SK-N-SH treated with all-trans-retinoic acid at 6 μM for 48 hours (cell line): ENCODE measurements at regions not wholly inside any gene's neighbourhood (a gene's known extent, or its start where the extent isn't known, plus 50 kb on each side); places are given as distances from the start of the nearest gene placed in this dataset.

Experiments used
- ATAC-seq: fragments of 200-7000 bp; cut with Tn5 transposase; 3 replicates; pipeline ENCODE4 v1.9.1; 2020; ENCODE audit warnings: mild to moderate bottlenecking, moderate library complexity
- ARNTL ChIP-seq: fragments of 450-650 bp; formaldehyde crosslinking; IDR thresholded peaks from 2 replicates; pipeline ENCODE4 v1.5.0; 2020; ENCODE audit warnings: low read depth, mild to moderate bottlenecking, moderate library complexity, borderline replicate concordance
- CSDC2 ChIP-seq: fragments of 250-450 bp; sonication (Bioruptor Pico); IDR thresholded peaks from 2 replicates; pipeline ENCODE4 v1.5.0; 2020; ENCODE audit warnings: mild to moderate bottlenecking, moderate library complexity
- ESRRG ChIP-seq: fragments of 250-450 bp; sonication (Bioruptor Pico); IDR thresholded peaks from 2 replicates; pipeline ENCODE4 v1.6.1; 2021; ENCODE audit warnings: mild to moderate bottlenecking
- GLIS3 ChIP-seq: fragments of 250-450 bp; sonication (Bioruptor Pico); IDR thresholded peaks from 2 replicates; pipeline ENCODE4 v1.5.0; 2020; ENCODE audit warnings: mild to moderate bottlenecking, moderate library complexity
- ISL1 ChIP-seq: fragments of 250-450 bp; sonication (Bioruptor Pico); IDR thresholded peaks from 2 replicates; pipeline ENCODE4 v2.1.2; 2022; ENCODE audit warnings: mild to moderate bottlenecking, moderate library complexity
- OSR1 ChIP-seq: fragments of 250-450 bp; sonication (Bioruptor Pico); IDR thresholded peaks from 2 replicates; pipeline ENCODE4 v1.8.0; 2022; ENCODE audit warnings: moderate library complexity, mild to moderate bottlenecking, inconsistent platforms
- PPARA ChIP-seq: fragments of 250-450 bp; sonication (Bioruptor Pico); IDR thresholded peaks from 2 replicates; pipeline ENCODE4 v1.5.0; 2020; ENCODE audit warnings: mild to moderate bottlenecking, borderline replicate concordance
- RARB ChIP-seq: fragments of 250-450 bp; sonication (Bioruptor Pico); IDR thresholded peaks from 2 replicates; pipeline ENCODE4 v1.8.0; 2021; ENCODE audit warnings: mild to moderate bottlenecking, moderate library complexity
- SNAI2 ChIP-seq: fragments of 250-450 bp; sonication (Bioruptor Pico); IDR thresholded peaks from 2 replicates; pipeline ENCODE4 v1.5.0; 2020; ENCODE audit warnings: mild to moderate bottlenecking, moderate library complexity
- TCF4 ChIP-seq: fragments of 250-450 bp; sonication (Bioruptor Pico); IDR thresholded peaks from 2 replicates; pipeline ENCODE4 v1.8.0; 2021; ENCODE audit warnings: mild to moderate bottlenecking, moderate library complexity, borderline replicate concordance
- ZC3H10 ChIP-seq: fragments of 250-450 bp; sonication (Bioruptor Pico); IDR thresholded peaks from 2 replicates; pipeline ENCODE4 v1.5.1; 2021; ENCODE audit warnings: mild to moderate bottlenecking, moderate library complexity
- ZFP3 ChIP-seq: fragments of 250-450 bp; sonication (Bioruptor Pico); IDR thresholded peaks from 2 replicates; pipeline ENCODE4 v1.5.0; 2020; ENCODE audit warnings: mild to moderate bottlenecking, moderate library complexity
- ZNF565 ChIP-seq: fragments of 450-650 bp; formaldehyde crosslinking; conservative IDR thresholded peaks from 2 replicates; pipeline ENCODE4 v1.5.0; 2020; ENCODE audit warnings: low read depth, mild to moderate bottlenecking, moderate library complexity
- ZNF70 ChIP-seq: fragments of 450-650 bp; formaldehyde crosslinking; IDR thresholded peaks from 2 replicates; pipeline ENCODE4 v1.5.0; 2020; ENCODE audit warnings: mild to moderate bottlenecking, moderate library complexity
- ZNF8 ChIP-seq: fragments of 450-650 bp; formaldehyde crosslinking; IDR thresholded peaks from 2 replicates; pipeline ENCODE4 v1.5.0; 2020; ENCODE audit warnings: mild to moderate bottlenecking, moderate library complexity
- TF ChIP-seq, protein P1 (sequence below): fragments of 250-450 bp; sonication (Bioruptor Pico); IDR thresholded peaks from 2 replicates; pipeline ENCODE4 v1.8.0; 2020; ENCODE audit warnings: mild to moderate bottlenecking, moderate library complexity, borderline replicate concordance
- TF ChIP-seq, protein P2 (sequence below): fragments of 250-450 bp; sonication (Bioruptor Pico); IDR thresholded peaks from 2 replicates; pipeline ENCODE4 v1.5.1; 2020; ENCODE audit warnings: low read depth, mild to moderate bottlenecking, moderate library complexity
- TF ChIP-seq, protein P3 (sequence below): fragments of 250-450 bp; sonication (Bioruptor Pico); IDR thresholded peaks from 2 replicates; pipeline ENCODE4 v1.5.1; 2021; ENCODE audit warnings: mild to moderate bottlenecking, moderate library complexity
- TF ChIP-seq, protein P4 (sequence below): fragments of 250-450 bp; sonication (Bioruptor Pico); IDR thresholded peaks from 2 replicates; pipeline ENCODE4 v1.8.0; 2021; ENCODE audit warnings: low read depth, mild to moderate bottlenecking, moderate library complexity, borderline replicate concordance

DNA sequence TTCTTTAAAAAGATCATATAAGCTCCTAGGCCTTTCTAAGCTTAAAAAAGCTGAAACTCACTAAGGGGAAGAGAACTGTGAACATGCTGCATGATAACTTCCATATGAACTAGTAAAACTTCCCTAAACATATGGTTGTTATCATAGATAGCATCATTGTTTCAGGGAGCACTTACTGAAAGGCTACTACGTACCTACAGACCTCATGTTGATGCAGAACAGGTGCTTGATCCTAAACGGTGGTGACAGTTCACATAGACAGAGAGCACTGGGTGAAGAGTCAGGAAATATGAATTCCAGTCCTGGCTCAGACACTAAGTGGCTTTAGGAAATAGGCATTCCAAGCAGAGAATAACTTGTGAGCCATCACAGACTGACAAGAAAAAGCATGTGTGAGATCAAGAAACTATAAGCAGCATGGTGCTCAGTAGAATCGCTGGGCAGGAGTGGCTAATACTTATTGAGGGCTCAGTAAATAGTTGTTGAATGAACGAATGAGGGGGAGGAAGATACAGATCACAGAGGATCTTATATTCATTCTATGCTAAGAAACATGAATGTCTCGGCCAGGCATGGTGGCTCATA is 78.4 kb upstream of the NUDT4 start (continued):
- TF ChIP-seq RARB (no peak), OSR1 (CRISPR knock-in tag) (no peak), TCF4 (CRISPR knock-in tag) (peak; percentile 87), ISL1 (CRISPR knock-in tag) (peak; percentile 95), ZC3H10 (CRISPR knock-in tag) (no peak)

DNA sequence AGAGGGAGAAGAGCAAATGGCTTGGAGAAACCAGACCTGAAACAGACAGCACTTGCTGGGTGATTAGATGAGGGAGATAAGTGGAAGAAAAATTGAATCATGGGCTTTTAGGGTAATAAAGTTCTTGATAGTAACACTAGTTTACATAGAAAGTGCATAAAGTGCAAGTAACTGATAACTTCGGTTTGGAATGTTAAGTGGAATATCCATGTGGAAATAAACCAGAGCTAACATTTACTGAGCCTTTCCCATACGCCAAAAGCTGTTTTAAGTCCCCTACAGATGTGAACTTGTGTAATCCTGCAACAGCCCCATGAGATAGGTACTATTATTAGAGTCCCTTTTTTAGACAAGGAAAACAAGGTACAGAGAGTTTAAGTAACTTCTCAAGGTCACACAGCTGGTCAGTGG is 77.1 kb upstream of the NUDT4 start:
- 0 out of 2 replicates have a peak, but pooled peaks have one; percentile 32 for TF ChIP-seq ARNTL (CRISPR knock-in tag)
- peak; percentile 97 for TF ChIP-seq ZFP3
- TF ChIP-seq ISL1 (CRISPR knock-in tag), result peak; percentile 100
- TF ChIP-seq ZNF70 (CRISPR knock-in tag), result 0 out of 2 replicates have a peak, but pooled peaks have one; percentile 27
- TF ChIP-seq, protein P1, sequence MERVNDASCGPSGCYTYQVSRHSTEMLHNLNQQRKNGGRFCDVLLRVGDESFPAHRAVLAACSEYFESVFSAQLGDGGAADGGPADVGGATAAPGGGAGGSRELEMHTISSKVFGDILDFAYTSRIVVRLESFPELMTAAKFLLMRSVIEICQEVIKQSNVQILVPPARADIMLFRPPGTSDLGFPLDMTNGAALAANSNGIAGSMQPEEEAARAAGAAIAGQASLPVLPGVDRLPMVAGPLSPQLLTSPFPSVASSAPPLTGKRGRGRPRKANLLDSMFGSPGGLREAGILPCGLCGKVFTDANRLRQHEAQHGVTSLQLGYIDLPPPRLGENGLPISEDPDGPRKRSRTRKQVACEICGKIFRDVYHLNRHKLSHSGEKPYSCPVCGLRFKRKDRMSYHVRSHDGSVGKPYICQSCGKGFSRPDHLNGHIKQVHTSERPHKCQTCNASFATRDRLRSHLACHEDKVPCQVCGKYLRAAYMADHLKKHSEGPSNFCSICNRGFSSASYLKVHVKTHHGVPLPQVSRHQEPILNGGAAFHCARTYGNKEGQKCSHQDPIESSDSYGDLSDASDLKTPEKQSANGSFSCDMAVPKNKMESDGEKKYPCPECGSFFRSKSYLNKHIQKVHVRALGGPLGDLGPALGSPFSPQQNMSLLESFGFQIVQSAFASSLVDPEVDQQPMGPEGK (CRISPR knock-in tag), result peak; percentile 72; the same call in 1 of the 2 replicates
- TF ChIP-seq RARB, result no peak
- TF ChIP-seq ESRRG (CRISPR knock-in tag), result peak; percentile 95
- TF ChIP-seq, protein P2, sequence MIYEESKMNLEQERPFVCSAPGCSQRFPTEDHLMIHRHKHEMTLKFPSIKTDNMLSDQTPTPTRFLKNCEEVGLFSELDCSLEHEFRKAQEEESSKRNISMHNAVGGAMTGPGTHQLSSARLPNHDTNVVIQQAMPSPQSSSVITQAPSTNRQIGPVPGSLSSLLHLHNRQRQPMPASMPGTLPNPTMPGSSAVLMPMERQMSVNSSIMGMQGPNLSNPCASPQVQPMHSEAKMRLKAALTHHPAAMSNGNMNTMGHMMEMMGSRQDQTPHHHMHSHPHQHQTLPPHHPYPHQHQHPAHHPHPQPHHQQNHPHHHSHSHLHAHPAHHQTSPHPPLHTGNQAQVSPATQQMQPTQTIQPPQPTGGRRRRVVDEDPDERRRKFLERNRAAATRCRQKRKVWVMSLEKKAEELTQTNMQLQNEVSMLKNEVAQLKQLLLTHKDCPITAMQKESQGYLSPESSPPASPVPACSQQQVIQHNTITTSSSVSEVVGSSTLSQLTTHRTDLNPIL (CRISPR knock-in tag), result peak; percentile 96
- TF ChIP-seq SNAI2, result peak; percentile 96
- peak; percentile 35; the same call in 1 of the 2 replicates for TF ChIP-seq ZNF8
- TF ChIP-seq ZNF565 (CRISPR knock-in tag), result no peak; the same call in 1 of the 2 replicates
- no peak for TF ChIP-seq CSDC2 (CRISPR knock-in tag)
- peak; percentile 96 for TF ChIP-seq GLIS3 (CRISPR knock-in tag)
- TF ChIP-seq, protein P3, sequence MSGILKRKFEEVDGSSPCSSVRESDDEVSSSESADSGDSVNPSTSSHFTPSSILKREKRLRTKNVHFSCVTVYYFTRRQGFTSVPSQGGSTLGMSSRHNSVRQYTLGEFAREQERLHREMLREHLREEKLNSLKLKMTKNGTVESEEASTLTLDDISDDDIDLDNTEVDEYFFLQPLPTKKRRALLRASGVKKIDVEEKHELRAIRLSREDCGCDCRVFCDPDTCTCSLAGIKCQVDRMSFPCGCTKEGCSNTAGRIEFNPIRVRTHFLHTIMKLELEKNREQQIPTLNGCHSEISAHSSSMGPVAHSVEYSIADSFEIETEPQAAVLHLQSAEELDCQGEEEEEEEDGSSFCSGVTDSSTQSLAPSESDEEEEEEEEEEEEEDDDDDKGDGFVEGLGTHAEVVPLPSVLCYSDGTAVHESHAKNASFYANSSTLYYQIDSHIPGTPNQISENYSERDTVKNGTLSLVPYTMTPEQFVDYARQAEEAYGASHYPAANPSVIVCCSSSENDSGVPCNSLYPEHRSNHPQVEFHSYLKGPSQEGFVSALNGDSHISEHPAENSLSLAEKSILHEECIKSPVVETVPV (CRISPR knock-in tag), result peak; percentile 97
- TF ChIP-seq TCF4 (CRISPR knock-in tag), result peak; percentile 97
- TF ChIP-seq PPARA (CRISPR knock-in tag), result 0 out of 2 replicates have a peak, but pooled peaks have one; percentile 69
- TF ChIP-seq ZC3H10 (CRISPR knock-in tag), result peak; percentile 6; the same call in 1 of the 2 replicates
- TF ChIP-seq, protein P4, sequence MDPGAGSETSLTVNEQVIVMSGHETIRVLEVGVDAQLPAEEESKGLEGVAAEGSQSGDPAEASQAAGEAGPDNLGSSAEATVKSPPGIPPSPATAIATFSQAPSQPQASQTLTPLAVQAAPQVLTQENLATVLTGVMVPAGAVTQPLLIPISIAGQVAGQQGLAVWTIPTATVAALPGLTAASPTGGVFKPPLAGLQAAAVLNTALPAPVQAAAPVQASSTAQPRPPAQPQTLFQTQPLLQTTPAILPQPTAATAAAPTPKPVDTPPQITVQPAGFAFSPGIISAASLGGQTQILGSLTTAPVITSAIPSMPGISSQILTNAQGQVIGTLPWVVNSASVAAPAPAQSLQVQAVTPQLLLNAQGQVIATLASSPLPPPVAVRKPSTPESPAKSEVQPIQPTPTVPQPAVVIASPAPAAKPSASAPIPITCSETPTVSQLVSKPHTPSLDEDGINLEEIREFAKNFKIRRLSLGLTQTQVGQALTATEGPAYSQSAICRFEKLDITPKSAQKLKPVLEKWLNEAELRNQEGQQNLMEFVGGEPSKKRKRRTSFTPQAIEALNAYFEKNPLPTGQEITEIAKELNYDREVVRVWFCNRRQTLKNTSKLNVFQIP (CRISPR knock-in tag), result no peak; the same call in 1 of the 2 replicates
- peak; percentile 22; the same call in 1 of the 3 replicates for ATAC-seq

DNA sequence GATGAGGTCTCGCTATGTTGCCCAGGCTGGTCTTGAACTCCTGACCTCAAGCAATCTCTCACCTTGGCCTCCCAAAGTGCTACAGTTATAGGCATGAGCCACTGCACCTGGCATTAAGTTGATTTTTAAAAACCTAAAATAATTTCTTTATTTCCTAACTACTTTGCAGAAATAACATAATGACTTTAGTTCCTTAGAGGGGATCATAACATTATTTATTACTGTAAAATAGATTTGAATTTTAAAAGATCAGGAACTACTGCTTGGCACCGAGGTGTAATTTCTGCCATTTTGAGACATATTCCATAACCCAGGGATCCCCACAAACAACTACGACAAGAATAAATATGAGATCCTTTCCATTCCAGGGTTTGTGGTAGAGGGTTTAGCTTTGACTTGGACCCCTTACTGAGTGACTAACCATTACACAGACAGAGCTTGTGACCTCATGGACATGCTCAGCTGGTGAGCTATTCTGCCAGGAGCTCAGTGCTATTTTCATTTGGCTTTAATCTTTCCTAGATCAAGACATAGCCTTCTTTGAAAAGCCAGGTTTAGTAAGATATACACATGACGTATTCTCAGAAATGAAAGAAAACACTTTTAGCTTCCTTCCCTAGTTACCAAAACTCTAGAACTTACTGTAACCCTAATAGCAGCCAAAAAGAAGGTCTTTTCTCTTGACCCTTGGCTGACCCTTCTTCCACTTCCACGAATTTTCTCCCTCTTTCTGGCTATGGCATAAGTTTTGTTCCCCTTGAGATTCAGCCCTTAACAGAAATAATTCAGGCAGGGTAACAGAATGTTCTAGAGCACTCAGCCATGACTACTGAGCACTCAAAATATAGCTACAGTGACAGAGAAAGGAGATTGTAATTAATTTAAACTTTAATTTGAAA is 75.1 kb upstream of the NUDT4 start:
- ATAC-seq, result peak; percentile 14; the same call in 2 of the 3 replicates
- TF ChIP-seq, protein P2 (CRISPR knock-in tag), result peak; percentile 77; the same call in 1 of the 2 replicates
- TF ChIP-seq ISL1 (CRISPR knock-in tag) (peak; percentile 77), GLIS3 (CRISPR knock-in tag) (no peak)
